ENCODE measurements at regions not wholly inside any gene's neighbourhood (a gene's known extent, or its start where the extent isn't known, plus 50 kb on each side); places are given as distances from the start of the nearest gene placed in this dataset.
A peak's percentile ranks its signal among the peaks of the same experiment; 100 is the strongest.

DNA sequence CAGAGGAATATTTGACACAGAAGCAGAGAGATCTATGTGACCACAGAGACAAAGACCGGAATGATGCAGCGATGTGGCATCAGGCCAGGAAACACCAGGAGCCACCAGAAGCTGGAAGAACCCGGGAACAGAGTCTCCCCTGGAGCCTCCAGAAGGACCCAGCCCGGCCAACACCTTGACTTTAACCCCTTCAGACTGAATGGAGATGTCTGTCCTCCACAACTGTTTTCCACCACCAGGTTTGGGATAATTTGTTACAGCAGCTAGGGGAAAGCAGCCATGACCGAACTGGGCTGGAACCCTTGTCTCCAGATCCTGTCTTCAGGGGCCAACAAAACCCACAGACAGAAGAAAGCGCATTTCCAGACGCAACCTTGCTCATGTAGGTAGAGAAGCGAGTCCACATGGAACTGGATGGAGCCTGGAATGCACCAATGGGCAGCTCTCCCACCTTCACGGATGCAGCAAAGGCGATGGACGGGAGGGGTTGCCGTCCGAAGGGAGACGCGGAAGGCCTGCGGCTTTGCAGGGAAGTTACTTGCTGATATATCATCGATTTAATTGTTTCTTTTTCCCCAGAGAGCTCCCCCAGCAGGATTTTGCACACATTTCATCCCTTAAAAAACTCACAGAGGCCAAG is 396.6 kb downstream of the NPHP4 start:
- no peak for DNase-seq

DNA sequence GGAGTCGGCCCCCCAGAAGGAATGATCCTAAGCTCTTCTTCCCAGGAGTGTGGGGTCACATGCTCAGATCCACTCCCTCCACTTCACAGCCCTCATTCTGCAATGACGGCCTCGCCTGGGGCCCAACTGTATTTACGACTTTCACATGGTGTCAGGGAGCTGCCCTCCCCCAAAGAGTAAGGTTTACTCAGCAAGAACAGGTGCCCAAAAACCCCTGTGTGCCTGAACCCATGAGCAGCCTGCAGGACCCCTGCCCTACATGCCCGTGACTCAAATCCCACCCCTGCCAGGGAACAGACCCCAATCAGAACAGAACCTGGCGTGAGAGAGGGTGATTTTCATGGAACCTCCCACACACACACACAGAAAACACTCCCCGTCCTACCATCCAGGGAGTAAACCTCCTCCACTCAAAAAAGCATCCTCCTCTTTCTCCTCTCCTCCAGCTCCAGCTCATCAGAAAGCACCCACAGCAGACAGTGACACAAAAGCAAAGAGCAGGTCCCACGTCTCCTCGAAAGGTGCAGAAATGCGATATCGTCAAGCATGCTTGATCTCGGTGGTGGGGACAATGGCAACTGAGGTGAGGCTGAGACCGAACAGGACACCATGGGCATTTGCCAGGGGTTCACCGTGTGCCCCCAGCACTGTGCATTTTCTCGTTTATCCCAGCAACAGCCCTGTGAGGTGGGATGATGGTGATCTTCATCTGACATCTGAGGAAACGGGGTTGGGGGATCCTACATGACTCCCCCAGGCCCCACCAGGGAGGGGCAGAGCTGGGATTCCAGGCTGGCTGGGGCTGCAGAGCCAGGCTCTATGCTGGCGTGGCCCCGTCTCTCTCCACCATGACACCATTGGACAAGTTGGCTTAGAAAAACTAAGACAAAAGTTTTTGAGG is 397.9 kb downstream of the NPHP4 start:
- DNase-seq, result no peak

DNA sequence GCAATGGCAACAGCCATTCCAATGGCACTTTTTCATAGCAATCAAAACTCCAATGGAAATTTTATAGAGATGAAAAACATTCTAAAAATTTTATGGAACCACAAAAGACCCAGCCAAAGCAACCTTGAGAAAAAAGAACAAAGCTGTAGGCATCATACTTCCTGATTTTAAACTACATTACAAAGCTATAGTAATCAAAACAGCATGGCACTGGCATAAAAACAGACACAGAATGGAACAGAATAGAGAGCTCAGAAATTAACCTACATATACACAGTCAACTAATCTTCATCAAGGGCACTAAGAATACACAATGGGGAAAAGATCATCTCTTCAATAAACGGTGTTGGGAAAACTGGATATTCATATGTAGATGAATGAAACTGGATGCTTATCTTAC is 401.5 kb downstream of the NPHP4 start:
- no peak for DNase-seq

DNA sequence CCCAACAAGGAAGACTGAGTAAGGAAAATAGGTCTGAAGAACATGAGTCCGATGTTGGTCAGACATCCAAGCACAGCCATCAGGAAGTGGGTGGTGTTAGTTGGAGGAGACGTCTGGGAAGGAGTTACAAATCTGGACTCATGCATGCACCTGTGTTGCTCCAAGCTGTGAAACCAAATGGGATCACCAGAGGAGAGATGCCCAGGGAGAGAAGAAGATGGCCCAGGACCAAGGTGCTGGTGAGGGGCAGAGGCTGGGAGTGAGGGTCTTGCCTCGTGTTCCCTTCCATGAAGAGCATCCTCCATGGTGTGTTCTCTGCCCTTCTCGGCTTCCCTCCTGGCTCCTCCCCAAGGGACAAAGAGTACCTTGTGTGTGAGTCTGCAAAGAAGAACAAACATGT is 405.6 kb downstream of the NPHP4 start:
- DNase-seq, result no peak

DNA sequence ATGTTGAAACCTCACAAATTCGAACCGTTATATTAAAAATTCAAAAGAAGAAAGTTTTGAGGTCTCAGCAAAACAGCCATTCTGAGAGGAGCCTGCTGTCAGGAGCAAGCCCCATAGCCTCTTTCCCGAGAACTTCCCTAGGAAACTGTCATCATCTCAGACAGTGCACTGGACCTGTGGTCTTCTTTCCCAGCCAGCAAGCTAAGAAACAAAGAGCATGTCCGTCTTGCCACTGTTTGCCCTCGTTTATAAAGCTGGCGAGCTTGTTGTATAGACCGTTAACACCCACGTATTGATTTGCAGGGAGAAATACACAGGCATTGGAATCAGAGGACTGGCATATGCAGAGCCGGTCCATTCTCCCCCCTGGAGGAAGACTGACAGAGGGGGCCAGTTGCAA is 407.0 kb downstream of the NPHP4 start:
- no peak for DNase-seq

DNA sequence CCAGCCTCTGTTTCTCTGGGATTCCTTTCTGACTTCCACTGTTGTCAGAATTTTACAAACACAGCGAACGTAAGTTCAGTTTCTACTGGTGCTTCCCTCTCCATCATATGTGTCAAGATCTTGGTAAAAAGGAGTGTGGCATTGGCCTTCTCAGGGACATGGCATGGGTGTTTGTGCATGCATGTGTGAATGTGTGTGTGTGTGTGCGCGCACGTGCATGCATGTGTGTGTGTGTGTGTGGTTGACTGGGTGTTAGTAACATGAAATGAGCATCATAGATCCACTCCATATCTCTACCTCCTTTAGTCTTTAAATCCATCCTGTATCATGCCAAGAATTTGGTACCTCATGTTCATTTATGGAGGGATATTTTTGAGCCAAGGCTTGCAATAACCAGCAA is 411.3 kb downstream of the NPHP4 start:
- no peak for DNase-seq

DNA sequence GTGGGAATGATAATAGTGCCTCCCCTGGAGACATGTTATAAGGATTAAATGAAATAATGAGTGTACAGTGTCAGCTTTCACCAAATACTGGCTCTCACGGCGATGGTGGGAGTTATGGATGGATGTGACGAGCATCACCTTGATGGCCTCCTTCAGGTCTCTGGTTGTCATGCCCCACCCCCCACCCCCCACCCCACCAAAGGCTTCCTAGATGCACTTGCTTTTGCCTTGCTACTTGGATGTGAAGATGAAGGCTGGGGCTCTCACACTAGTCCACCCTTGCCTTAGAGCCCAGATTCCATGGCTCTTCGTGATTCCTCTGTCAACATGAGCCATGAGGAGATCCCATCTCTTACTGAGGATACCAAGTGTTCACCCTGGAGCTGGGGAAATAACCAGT is 412.3 kb downstream of the NPHP4 start:
- DNase-seq, result no peak

DNA sequence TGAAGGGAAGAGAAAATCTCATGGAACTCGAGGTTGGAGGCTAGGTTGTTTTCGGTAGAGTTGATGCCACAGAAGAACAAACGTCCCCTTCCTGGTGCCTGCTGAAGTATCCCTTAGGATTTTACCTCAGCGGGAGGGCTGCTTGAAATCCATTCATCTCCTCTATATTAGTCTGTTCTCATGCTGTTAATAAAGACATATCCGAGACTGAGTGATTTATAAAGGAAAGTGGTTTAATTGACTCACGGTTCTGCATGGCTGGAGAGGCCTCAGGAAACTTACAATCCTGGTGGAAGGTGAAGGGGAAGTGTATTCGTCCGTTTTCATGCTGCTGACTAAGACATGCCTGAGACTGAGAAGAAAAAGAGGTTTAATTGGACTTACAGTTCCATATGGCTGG is 413.5 kb downstream of the NPHP4 start:
- no peak for DNase-seq

DNA sequence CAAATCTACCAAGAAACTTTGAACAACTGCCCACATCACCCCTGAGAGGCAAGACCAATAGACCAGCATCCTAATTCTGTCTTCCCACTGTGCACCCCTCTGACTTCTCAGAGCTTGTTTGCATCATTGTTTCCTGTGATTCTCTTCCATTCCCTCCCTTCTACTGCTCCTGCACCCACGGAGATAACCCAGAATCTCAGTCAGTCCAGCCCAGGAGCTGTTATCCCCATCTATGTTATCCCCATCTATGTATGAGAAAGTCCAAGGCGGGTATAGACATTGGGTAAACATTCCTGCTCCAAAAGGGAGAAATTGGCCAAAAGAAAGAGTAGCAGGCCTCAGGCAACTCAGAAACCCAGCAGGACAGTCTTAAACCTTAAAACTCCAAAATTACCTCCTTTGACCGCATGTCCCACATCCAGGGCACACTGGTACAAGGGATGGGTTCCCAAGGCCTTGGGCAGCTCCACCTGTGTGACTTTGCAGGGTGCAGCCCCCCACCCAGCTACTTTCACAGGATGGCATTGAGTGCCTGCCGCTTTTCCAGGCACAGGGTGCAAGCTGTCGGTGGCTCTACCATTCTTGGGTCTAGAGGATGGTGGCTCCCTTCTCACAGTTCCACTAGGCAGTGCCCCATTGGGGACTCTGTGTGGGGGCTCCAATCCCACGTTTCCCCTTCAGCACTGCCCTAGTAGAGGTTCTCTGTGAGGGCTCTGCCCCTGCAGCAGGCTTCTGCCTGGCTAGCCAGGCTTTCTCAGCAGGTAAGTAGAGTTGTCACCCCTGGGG is 414.8 kb downstream of the NPHP4 start:
- no peak for DNase-seq

DNA sequence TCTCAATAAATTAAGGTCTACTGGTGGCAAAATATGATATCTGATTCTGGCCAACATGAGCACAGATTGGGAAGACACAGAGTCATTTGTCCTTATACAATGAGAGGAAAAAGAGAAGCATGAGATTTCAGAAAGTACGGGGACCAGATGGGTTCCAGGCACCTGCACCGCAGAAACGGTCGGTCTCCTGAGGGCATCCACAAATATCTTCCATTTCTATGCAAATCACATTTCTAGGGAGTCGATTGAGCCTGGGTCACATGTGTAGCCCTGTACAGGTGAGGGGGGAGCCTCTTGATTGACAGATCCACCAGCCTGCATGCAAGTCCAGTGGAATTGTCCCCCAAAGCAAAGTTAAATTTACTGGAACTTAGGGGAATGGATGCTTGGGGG is 415.6 kb downstream of the NPHP4 start:
- DNase-seq, result no peak

DNA sequence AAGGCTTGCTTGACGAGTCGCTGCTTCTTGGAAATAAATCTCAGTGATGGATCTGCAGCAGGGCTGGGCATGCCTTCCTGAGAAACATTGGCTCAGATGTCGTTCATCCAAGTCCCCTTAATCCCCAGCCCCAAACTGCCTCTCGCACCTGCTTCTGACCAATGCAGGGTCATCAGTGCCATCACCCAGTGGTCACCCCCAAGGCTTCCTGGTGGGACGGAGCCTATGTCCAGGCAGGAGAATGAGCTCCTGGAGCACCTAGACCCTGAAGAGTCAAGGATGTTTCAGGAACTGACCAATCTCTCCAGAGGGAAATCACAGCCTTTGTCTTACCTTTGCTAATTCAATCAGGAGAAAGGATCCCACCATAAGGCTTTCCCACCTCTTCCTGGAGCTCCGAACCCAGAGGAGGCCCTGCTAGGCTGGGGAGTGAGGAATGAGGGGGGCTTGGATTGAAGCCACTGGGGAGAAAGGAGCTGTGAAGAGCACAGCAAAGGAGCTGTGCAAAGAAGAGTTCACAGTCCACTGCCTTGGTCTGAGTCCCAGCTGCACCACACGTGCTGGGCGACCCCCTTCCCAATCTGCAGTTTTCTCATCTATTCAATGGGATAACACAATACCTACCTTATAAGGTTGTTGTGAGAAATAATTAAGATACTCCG is 416.1 kb downstream of the NPHP4 start:
- DNase-seq, result no peak

DNA sequence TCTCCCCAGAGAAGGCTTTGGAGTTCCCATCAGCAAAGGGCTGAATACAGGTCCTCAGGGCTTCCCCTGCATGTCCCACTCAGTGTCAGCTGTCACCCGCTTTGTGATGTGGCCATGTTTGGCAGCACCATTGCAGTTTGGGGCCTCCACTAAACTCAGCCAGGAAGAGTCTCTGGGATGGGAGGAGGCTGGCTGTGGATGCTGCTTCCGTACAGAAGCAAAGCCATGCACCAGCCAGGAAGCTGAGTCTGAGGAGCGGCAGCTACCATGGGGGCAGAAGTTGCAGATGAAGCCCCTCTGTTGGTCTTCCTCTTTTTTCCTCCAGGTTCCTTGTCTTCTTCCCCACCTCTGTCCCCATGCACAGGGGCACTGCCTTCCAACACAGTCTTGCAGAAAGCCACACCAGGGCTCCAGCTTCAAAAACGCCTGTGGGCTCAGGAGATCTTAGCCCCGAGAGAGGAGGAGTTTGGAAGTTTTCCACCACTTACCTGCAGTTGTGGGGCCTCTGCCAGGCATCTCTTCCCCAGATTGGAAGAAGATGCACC is 416.8 kb downstream of the NPHP4 start:
- no peak for DNase-seq

DNA sequence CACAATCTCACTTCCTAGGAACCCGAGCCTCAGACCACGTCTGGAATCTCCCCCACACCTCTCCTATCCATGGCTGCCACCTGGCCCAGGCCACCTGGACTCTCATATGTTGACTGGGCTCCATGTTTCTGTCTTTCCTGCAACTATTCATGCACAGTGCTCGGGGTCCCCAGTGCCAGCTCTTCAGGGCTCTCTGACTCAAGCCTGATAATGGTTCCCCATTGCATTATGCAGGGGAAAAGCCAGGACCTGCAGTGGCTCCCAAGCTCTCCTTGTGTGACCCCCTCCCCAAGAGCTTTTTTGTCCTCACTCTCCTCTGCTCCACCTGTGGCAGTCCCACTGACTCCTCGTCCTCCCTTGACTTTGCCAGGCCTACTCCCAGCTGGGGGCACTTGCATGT is 417.6 kb downstream of the NPHP4 start:
- no peak for DNase-seq

DNA sequence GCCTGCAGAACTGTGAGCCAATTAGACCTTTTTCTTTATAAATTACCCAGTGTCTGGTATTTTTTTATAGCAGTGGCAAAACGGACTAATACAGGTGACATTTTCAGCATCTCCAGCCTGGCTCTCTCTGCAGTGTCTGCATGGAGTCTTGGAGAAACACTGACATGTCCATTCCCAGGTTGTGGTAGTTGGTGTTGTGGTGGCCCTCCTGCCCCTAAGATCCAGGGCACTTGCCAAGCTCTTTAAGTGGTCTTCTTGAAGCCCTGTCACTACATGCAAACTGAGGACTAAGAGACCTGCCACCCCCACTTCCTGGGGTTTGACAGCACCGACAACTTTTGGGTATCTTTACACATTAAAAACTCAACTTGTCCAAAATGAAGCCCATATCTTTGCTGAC is 419.4 kb downstream of the NPHP4 start:
- DNase-seq, result no peak

DNA sequence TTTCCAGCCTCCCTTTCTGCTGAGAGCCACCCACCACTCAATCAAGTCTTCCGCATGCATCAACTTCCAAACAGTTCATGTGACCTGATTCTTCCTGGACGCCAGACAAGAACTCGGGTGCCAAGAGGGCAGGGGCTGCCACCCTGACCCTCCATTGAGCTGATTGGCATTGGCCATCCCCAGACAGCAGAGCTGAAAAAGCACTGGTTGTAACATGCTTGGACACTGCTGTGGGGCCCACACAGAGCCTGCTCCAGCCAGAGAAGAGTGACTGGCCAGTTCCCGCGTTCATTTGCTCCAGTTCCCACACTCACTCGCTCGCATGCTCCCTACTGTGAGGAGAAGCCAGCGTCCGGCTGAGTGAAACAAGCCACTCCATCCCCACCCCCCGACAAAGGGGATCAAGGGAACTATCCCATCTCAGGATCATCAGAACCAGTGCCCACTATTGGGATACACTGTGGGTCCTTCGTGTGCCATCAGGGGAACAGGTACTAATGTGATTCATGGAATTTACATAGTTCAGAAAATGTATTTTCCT is 420.3 kb downstream of the NPHP4 start:
- DNase-seq, result peak; percentile 32

DNA sequence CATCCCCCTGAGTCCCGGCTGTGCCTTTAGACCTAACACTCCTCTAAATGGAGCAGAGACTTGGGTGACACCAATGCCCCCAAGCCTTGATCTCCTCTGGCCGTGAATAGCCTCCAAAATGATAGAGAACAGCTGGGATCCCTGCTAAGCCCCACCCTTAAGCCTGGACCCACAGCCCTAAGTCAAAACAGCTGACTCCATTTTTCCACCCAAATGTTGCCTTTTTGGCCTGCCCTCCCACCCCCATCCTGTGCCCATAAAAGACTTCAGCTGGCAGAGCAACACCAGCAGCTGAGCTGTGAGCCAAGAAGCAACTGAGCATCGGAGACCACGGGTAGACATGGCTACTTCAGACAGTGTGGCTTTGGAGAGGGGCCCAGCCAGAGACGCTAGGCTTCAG is 420.8 kb downstream of the NPHP4 start:
- DNase-seq, result no peak

DNA sequence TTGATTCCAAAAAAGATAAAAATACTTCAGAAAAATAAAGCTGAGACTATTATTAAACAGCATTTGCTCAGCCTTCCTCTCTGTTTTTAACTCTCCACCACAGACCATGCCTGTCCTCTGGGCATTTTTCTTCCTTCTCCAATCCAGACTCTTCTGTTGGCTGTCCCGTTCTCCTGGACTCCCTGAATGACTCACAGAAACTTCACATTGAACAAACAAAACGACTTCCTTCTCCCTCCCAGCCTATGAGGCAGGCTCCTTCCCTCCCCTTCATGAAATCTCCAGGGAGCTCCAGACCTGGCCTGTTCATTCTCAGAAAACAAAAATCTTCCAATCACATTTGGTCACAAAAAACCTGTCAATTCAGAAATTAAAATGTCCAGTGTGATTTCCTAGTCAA is 421.3 kb downstream of the NPHP4 start:
- no peak for DNase-seq

DNA sequence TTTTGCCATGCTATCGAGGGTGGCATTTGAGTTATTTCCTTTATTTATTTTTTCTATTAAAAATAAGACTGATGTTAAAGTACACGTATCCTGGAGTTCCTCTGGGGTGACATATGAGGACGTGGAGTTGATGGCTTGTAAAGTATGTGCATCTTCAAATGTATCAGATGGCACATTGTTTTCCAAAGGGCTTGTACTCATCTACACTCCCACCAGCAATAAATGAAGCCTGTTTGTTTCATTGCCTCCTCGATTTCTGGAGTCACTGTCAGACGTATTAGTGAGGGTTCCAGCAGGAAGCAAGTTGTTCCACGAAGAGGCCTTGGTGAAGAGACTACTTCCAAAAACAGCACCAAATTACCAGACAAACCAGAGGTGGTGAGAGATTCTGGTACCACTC is 423.9 kb downstream of the NPHP4 start:
- no peak for DNase-seq

DNA sequence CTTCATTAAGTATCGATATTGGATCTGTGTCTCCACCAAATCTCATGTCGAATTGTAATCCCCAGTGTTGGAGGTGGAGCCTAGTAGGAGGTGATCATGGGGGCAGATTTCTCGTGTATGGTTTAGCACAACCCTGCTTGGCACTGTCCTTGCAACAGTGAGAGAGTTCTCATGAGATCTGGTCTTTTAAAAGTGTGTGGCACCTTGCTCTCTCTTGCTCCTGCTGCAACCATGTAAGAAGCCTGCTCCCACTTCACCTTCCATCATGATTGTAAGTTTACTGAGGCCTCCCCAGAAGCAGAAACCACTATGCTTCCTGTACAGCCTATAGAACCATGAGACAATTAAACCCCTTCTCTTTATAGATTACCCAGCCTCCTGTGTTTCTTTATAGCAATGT is 424.4 kb downstream of the NPHP4 start:
- DNase-seq, result no peak

DNA sequence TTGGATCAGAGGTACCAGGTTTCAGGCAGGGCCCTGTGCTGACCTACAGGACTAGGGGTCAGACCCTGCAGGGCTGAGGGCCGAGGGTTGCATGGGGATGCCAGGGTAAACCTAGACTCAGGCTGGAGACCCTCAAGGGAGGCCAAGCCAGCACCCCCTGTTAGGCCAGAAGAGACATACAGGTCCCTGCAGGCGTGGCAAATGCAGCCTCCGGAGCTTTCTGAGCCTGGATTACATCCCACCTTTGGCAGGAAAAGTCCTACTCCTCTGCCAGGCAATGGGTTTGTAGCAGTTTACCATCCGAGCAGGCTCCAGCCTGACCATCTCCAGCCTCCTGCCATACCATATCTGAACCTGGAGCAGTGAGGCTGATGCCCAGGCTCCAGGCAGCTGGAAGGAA is 425.3 kb downstream of the NPHP4 start:
- no peak for DNase-seq

DNA sequence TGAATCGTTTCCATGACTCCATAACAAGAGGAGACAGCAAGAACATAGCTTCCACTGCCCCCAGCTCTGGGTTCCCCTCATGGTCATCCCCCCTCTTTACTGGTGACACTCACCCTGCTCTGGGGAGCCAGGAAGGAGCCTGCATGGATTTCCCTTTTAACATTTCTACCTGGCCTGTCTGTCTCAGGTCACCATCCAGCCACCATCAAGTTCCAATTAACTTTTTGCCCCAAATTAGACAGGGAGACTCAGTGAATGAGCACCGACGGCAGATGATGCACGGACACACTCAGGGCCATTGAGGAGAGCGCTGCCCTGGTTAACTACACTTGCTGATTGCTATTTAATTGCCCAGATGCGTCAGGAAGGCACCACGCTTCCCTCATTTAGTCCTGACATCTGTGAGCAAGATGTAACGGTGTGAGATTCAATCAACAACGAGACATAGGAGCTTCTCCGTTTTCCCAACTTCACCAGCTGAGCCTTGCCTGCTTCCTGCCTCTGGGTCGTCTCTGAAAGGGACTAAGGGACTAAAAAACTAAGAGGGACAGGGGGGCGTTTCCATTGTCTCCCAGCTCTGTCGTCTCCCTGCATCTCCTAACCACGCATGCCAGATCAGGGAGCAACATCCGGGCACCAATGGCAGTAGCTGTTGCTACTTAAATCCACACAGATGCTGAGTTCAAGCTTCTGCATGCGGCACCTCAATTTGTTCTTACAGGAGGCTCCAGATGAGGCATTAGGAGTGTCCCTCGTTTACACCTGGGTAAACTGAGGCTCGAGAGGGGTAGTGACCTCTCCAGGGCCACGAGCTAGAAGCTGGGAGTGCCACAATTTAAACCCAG is 426.7 kb downstream of the NPHP4 start:
- DNase-seq, result no peak
